ENCODE measurements at regions not wholly inside any gene's neighbourhood (a gene's known extent, or its start where the extent isn't known, plus 50 kb on each side); places are given as distances from the start of the nearest gene placed in this dataset.

- TF ChIP-seq ZFP36 (IDR thresholded peaks at IDR 0.05; ENCODE audit: borderline replicate concordance, low read depth, low read length, partially characterized antibody), result no peak
- no peak for TF ChIP-seq DDIT3 (CRISPR knock-in tag; IDR thresholded peaks at IDR 0.05)
- TF ChIP-seq ZSCAN9 (CRISPR knock-in tag; IDR thresholded peaks at IDR 0.05; ENCODE audit: borderline replicate concordance), result no peak
- no peak for TF ChIP-seq CEBPZ (IDR thresholded peaks at IDR 0.05; ENCODE audit: low read length)
- TF ChIP-seq ZNF773 (CRISPR knock-in tag; IDR thresholded peaks at IDR 0.05; ENCODE audit: borderline replicate concordance), result no peak
- ATAC-seq (no peak), FAIRE-seq (no peak), DNase-seq (ENCODE audit: low spot score) (no peak)
- Histone ChIP-seq H4K20me1 (ENCODE audit: insufficient read depth, low read length) (no peaks in the 10 kb centered on the region), H3K9me3 (ENCODE audit: low read length) (no peaks in the 10 kb centered on the region), H3K27me3 (ENCODE audit: control insufficient read depth in 1 of 2, insufficient read depth in 2 of 2, low read length in 2 of 2) (no peaks in the 10 kb centered on the region), H3K9ac (ENCODE audit: insufficient read depth, low read depth, low read length) (no peak overlapping the region), H3K4me2 (ENCODE audit: low read depth, low read length) (no peak overlapping the region), H3K79me2 (ENCODE audit: insufficient read depth, low read length) (no peaks in the 10 kb centered on the region), H3K27ac (ENCODE audit: extremely low read length, insufficient read depth, low read length) (no peak overlapping the region), H3K4me1 (ENCODE audit: insufficient read depth, low read length) (no peaks in the 10 kb centered on the region), H2AFZ (ENCODE audit: low read length) (no peak overlapping the region), H3K4me3 (replicated peaks in 1 of 3; ENCODE audit: insufficient read depth in 1 of 3, low read depth in 2 of 3, low read length in 3 of 3) (no peak overlapping the region), H3K36me3 (replicated peaks in 1 of 2; ENCODE audit: control insufficient read depth in 1 of 2, insufficient read depth in 2 of 2, low read length in 2 of 2) (no peaks in the 10 kb centered on the region)
- intact Hi-C loops (cut with micrococcal nuclease; ENCODE audit: unreplicated experiment) (no loop called here), in situ Hi-C loops (cut with HindIII; ENCODE audit: extremely low pct_ligation_motif_present, low pct_unique_long_range_greater_than_20kb) (no loop called here)
- BruUV-seq (replicated peaks), result no TSS peak
- POLR2A ChIA-PET, result no interaction called here
- CTCF ChIA-PET (ENCODE audit: low intra/inter-chr PET ratio, low total read pairs), result no interaction called here
Measured at GRCh38 chr3:102005551-102005950, 156.2 kb downstream of the NFKBIZ start.
